GM18502 (cell line): ENCODE measurements at regions not wholly inside any gene's neighbourhood (a gene's known extent, or its start where the extent isn't known, plus 50 kb on each side); places are given as distances from the start of the nearest gene placed in this dataset.

Source experiments
- ATAC-seq: cut with Tn5 transposase; IDR thresholded peaks from one replicate; pipeline ENCODE4 v1.9.1; 2021; ENCODE audit warnings: mild to moderate bottlenecking; ENCODE audit not compliant: unreplicated experiment, poor library complexity

- no peak for ATAC-seq
Measured at GRCh38 chr2:220614064-220614463, 958.0 kb downstream of the EPHA4 start.

GRCh38 chr2:220619525-220620220 lies 952.4 kb downstream of the EPHA4 start:
- no peak for ATAC-seq

GRCh38 chr2:220626603-220627002 lies 945.5 kb downstream of the EPHA4 start:
- no peak for ATAC-seq

- no peak for ATAC-seq
Measured at GRCh38 chr2:220628252-220628651, 943.9 kb downstream of the EPHA4 start.

GRCh38 chr2:220641137-220641536 lies 931.0 kb downstream of the EPHA4 start:
- ATAC-seq: no peak

- peak; percentile 88 for ATAC-seq
Measured at GRCh38 chr2:220646424-220646823, 925.7 kb downstream of the EPHA4 start.

GRCh38 chr2:220648628-220649027 lies 923.5 kb downstream of the EPHA4 start:
- ATAC-seq: no peak

GRCh38 chr2:220653776-220654175 lies 918.3 kb downstream of the EPHA4 start:
- no peak for ATAC-seq

GRCh38 chr2:220654322-220654721 lies 917.8 kb downstream of the EPHA4 start:
- no peak for ATAC-seq

- ATAC-seq: no peak
Measured at GRCh38 chr2:220660277-220661145, 911.6 kb downstream of the EPHA4 start.

- ATAC-seq: no peak
Measured at GRCh38 chr2:220662431-220662830, 909.7 kb downstream of the EPHA4 start.

GRCh38 chr2:220663065-220663464 lies 909.0 kb downstream of the EPHA4 start:
- ATAC-seq: no peak

- no peak for ATAC-seq
Measured at GRCh38 chr2:220664272-220665107, 907.6 kb downstream of the EPHA4 start.

GRCh38 chr2:220665108-220665471 lies 907.0 kb downstream of the EPHA4 start:
- no peak for ATAC-seq

GRCh38 chr2:220669324-220669723 lies 902.8 kb downstream of the EPHA4 start:
- no peak for ATAC-seq

GRCh38 chr2:220670511-220670910 lies 901.6 kb downstream of the EPHA4 start:
- ATAC-seq: no peak

- no peak for ATAC-seq
Measured at GRCh38 chr2:220673151-220673874, 898.8 kb downstream of the EPHA4 start.

- ATAC-seq: peak; percentile 93
Measured at GRCh38 chr2:220674033-220674432, 898.1 kb downstream of the EPHA4 start.

- ATAC-seq: no peak
Measured at GRCh38 chr2:220676695-220677094, 895.4 kb downstream of the EPHA4 start.

- no peak for ATAC-seq
Measured at GRCh38 chr2:220678943-220679342, 893.2 kb downstream of the EPHA4 start.
